Lower lobe of right lung (tissue), 2 donors: ENCODE measurements at regions not wholly inside any gene's neighbourhood (a gene's known extent, or its start where the extent isn't known, plus 50 kb on each side); places are given as distances from the start of the nearest gene placed in this dataset.

Source experiments
- ATAC-seq, 2 donors: fragments of 200-7000 bp; cut with Tn5 transposase; one replicate each; pipeline ENCODE4 v1.9.1; 2020 to 2022; ENCODE audit warnings: mild to moderate bottlenecking in 2 of 2, moderate library complexity in 2 of 2
- DNase-seq: peaks from one replicate; pipeline ENCODE4 v3.0.0-alpha.2; 2020
- H3K27ac ChIP-seq: fragments of 200-600 bp; one replicate; pipeline ENCODE4 v1.8.0; 2022
- H3K27me3 ChIP-seq: fragments of 200-600 bp; one replicate; pipeline ENCODE4 v1.8.0; 2022; ENCODE audit warnings: low read depth
- H3K36me3 ChIP-seq: fragments of 200-600 bp; one replicate; pipeline ENCODE4 v1.8.0; 2022; ENCODE audit warnings: mild to moderate bottlenecking
- H3K4me1 ChIP-seq: fragments of 200-600 bp; one replicate; pipeline ENCODE4 v1.8.0; 2022
- H3K4me3 ChIP-seq: fragments of 200-600 bp; one replicate; pipeline ENCODE4 v1.8.0; 2022; ENCODE audit warnings: mild to moderate bottlenecking
- H3K9me3 ChIP-seq: fragments of 200-600 bp; one replicate; pipeline ENCODE4 v1.8.0; 2022
- CTCF ChIP-seq: fragments of 200-600 bp; IDR thresholded peaks from one replicate; pipeline ENCODE4 v1.8.0; 2022; ENCODE audit warnings: antibody characterized with exemption, mild to moderate bottlenecking
- intact Hi-C: fragments of 100-400 bp; cut with DNase I; formaldehyde crosslinking; loops from one replicate; pipeline ENCODE4 v1.11.0; 2022
- donor health status: DM: no; HTN: yes; CAD: no; lungs with severe emphysema.

- ATAC-seq (peak in 1 of 2 donors; percentile 25), DNase-seq (no peak)
- no peak overlapping the region for H3K4me3 ChIP-seq
- intact Hi-C loops: no loop called here
- no peaks in the 10 kb centered on the region for H3K36me3 ChIP-seq
- no peaks in the 10 kb centered on the region for H3K4me1 ChIP-seq
- no peaks in the 10 kb centered on the region for H3K27me3 ChIP-seq
- no peaks in the 10 kb centered on the region for H3K9me3 ChIP-seq
- no peak for TF ChIP-seq CTCF
- H3K27ac ChIP-seq: no peak overlapping the region
Measured at GRCh38 chr14:48670939-48671338, 915.2 kb downstream of the RPS29 start.

DNA sequence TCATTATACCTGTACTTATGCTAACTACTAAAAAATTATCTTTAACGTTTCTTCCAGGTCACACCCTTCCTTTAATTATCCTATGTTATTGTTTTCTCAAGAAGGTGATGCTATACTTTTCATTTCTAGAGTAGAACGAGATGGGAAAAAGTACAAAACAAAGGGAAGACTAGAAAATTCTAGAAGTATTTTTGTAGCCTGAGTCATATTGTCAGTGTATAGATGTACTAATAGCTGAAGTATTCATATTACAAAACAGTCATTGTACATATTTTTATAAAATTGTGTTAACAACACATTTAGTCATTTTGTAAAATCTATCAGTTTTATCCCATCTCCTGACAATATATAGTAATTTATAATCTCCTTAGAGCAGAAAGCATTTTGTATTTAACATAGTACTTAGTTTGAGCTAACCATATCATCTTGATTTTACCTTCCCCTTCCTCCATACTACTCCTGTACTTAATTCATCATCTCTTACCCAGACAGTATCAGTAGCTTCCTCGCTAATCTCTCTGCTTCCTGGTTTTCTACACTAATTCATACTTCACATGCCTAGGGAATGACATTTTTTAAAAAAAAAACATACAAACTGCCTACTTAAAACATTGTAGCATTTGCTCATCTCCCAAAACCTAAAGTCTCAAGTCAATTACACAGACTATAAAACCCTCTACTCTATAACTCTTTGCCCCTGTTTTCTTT, 920.9 kb downstream of the RPS29 start:
- intact Hi-C loops: no loop called here
- H3K4me1 ChIP-seq: no peaks in the 10 kb centered on the region
- H3K27ac ChIP-seq: no peak overlapping the region
- H3K27me3 ChIP-seq: no peaks in the 10 kb centered on the region
- no peaks in the 10 kb centered on the region for H3K9me3 ChIP-seq
- DNase-seq: no peak
- TF ChIP-seq CTCF: no peak
- no peaks in the 10 kb centered on the region for H3K36me3 ChIP-seq
- no peak for ATAC-seq
- H3K4me3 ChIP-seq: no peak overlapping the region

- intact Hi-C loops: no loop called here
- DNase-seq (no peak), ATAC-seq (no peak)
- no peak overlapping the region for H3K4me3 ChIP-seq
- no peaks in the 10 kb centered on the region for H3K9me3 ChIP-seq
- H3K4me1 ChIP-seq: no peaks in the 10 kb centered on the region
- H3K27me3 ChIP-seq: no peaks in the 10 kb centered on the region
- no peak overlapping the region for H3K27ac ChIP-seq
- no peak for TF ChIP-seq CTCF
- no peaks in the 10 kb centered on the region for H3K36me3 ChIP-seq
Measured at GRCh38 chr14:48643241-48643640, 942.9 kb downstream of the RPS29 start.

GRCh38 chr14:48628870-48629269, 953.5 kb upstream of the MDGA2 start:
- TF ChIP-seq CTCF: no peak
- ATAC-seq (no peak), DNase-seq (no peak)
- Histone ChIP-seq H3K4me1 (no peaks in the 10 kb centered on the region), H3K27ac (no peak overlapping the region), H3K27me3 (no peaks in the 10 kb centered on the region), H3K36me3 (no peaks in the 10 kb centered on the region), H3K9me3 (no peaks in the 10 kb centered on the region), H3K4me3 (no peak overlapping the region)
- intact Hi-C loops: no loop called here

GRCh38 chr14:48622980-48623379, 947.6 kb upstream of the MDGA2 start:
- no peaks in the 10 kb centered on the region for H3K4me1 ChIP-seq
- no peak for TF ChIP-seq CTCF

More at GRCh38 chr14:48622980-48623379, 947.6 kb upstream of the MDGA2 start:
- no peak for DNase-seq
- intact Hi-C loops: no loop called here
- H3K36me3 ChIP-seq: no peaks in the 10 kb centered on the region
- no peak overlapping the region for H3K27ac ChIP-seq
- ATAC-seq: no peak
- no peaks in the 10 kb centered on the region for H3K27me3 ChIP-seq
- no peaks in the 10 kb centered on the region for H3K9me3 ChIP-seq
- H3K4me3 ChIP-seq: no peak overlapping the region
